HepG2 (cell line): ENCODE measurements at regions not wholly inside any gene's neighbourhood (a gene's known extent, or its start where the extent isn't known, plus 50 kb on each side); places are given as distances from the start of the nearest gene placed in this dataset.

Experiments used
- ATAC-seq: fragments of 200-7000 bp; cut with Tn5 transposase; 3 replicates; pipeline ENCODE4 v1.9.1; 2020; ENCODE audit warnings: mild to moderate bottlenecking, moderate library complexity
- BruUV-seq: library from RNA; stranded (reverse); fragments of 400-500 nt; replicated peaks from 2 replicates; lab custom pipeline; 2021; lab: Mats Ljungman, UMichigan
- CTCF ChIA-PET: fragments of 300-600 bp; formaldehyde crosslinking; extraction: SDS; loops from one replicate; lab custom pipeline; 2021; ENCODE audit warnings: low total read pairs, inconsistent platforms, low intra/inter-chr PET ratio; lab: Yijun Ruan, JAX
- POLR2A ChIA-PET: fragments of 350-600 bp; sonication (Branson Sonifier 250); formaldehyde crosslinking; loops from one replicate; lab custom pipeline; 2020; ENCODE audit warnings: antibody characterized with exemption, inconsistent platforms; lab: Yijun Ruan, JAX
- DNase-seq: peaks from one replicate; pipeline ENCODE4 v3.0.0-alpha.2; 2015; ENCODE audit warnings: low spot score
- FAIRE-seq: peaks from 3 replicates; lab custom pipeline; 2011; peaks lifted over from hg19 to GRCh38; lab: Jason Lieb, UNC
- H2AFZ ChIP-seq: one replicate; pipeline ENCODE4 v1.6.1; 2011; ENCODE audit warnings: low read length, inconsistent platforms
- H3K27ac ChIP-seq: fragments of 300-600 bp; 3 replicates; pipeline ENCODE4 v1.8.0; 2011; ENCODE audit warnings: mixed run types, mild to moderate bottlenecking, mixed read lengths, low read length, inconsistent platforms; ENCODE audit not compliant: insufficient read depth; ENCODE audit errors: extremely low read length
- H3K27me3 ChIP-seq, 2 experiments: fragments of 200-600 bp in 1 of 2; 2 replicates in 1 of 2; 3 replicates in 1 of 2; pipeline versions ENCODE4 v1.6.0 to v1.8.0; 2011; ENCODE audit warnings: low read length in 2 of 2, mild to moderate bottlenecking in 2 of 2, moderate library complexity in 2 of 2, inconsistent platforms in 1 of 2; ENCODE audit not compliant: insufficient read depth in 2 of 2, control insufficient read depth in 1 of 2
- H3K36me3 ChIP-seq, 2 experiments: fragments of 200-600 bp in 1 of 2; replicated peaks in 1 of 2; 2 replicates in 1 of 2; 3 replicates in 1 of 2; pipeline versions ENCODE4 v1.5.1 to v1.8.0; 2011; ENCODE audit warnings: low read length in 2 of 2, inconsistent platforms in 1 of 2; ENCODE audit not compliant: insufficient read depth in 2 of 2, control insufficient read depth in 1 of 2
- H3K4me1 ChIP-seq: 2 replicates; pipeline ENCODE4 v1.5.1; 2012; ENCODE audit warnings: low read length, inconsistent platforms; ENCODE audit not compliant: insufficient read depth
- H3K4me2 ChIP-seq: 2 replicates; pipeline ENCODE4 v1.6.0; 2011; ENCODE audit warnings: low read depth, low read length, inconsistent platforms
- H3K4me3 ChIP-seq, 3 experiments: fragments of 200-600 bp in 1 of 3; sonication (generic), shearing (Covaris generic) in 1 of 3; replicated peaks in 1 of 3; 2 replicates each; pipeline ENCODE4 v1.5.1; 2011 to 2016; ENCODE audit warnings: low read length in 3 of 3, inconsistent platforms in 2 of 3, low read depth in 2 of 3, mild to moderate bottlenecking in 2 of 3, control low read depth in 1 of 3, mixed read lengths in 1 of 3; ENCODE audit not compliant: insufficient read depth in 1 of 3
- H3K79me2 ChIP-seq: one replicate; pipeline ENCODE4 v1.6.1; 2011; ENCODE audit warnings: low read length, inconsistent platforms; ENCODE audit not compliant: insufficient read depth
- H3K9ac ChIP-seq: 2 replicates; pipeline ENCODE4 v1.6.0; 2011; ENCODE audit warnings: mild to moderate bottlenecking, low read depth, low read length, inconsistent platforms; ENCODE audit not compliant: insufficient read depth
- H3K9me3 ChIP-seq: 2 replicates; pipeline ENCODE4 v1.5.1; 2012; ENCODE audit warnings: mild to moderate bottlenecking, low read length
- H4K20me1 ChIP-seq: 2 replicates; pipeline ENCODE4 v1.6.0; 2011; ENCODE audit warnings: inconsistent platforms, mild to moderate bottlenecking, low read length, moderate library complexity; ENCODE audit not compliant: insufficient read depth
- ADNP ChIP-seq: sonication (generic); formaldehyde crosslinking; IDR thresholded peaks from 2 replicates; pipeline ENCODE4 v1.4.0; 2020; ENCODE audit warnings: missing genetic modification reagents
- AGO2 ChIP-seq: fragments of 200-400 bp; formaldehyde crosslinking; optimal IDR thresholded peaks from 2 replicates; pipeline ENCODE3; 2017; ENCODE audit warnings: mild to moderate bottlenecking, low read depth, low read length, moderate library complexity
- CBX1 ChIP-seq: IDR thresholded peaks from one replicate; pipeline ENCODE4 v1.6.1; 2016; ENCODE audit warnings: antibody characterized with exemption, low read depth
- GLI4 ChIP-seq: sonication (generic); formaldehyde crosslinking; IDR thresholded peaks from 2 replicates; pipeline ENCODE4 v1.5.1; 2020; ENCODE audit warnings: missing genetic modification reagents, mild to moderate bottlenecking, moderate library complexity, borderline replicate concordance
- HNF4A ChIP-seq: sonication (generic); formaldehyde crosslinking; IDR thresholded peaks from 2 replicates; pipeline ENCODE4 v1.4.0; 2020; ENCODE audit warnings: missing genetic modification reagents
- HNF4G ChIP-seq, 2 experiments: sonication (generic) in 1 of 2; formaldehyde crosslinking in 1 of 2; IDR thresholded peaks; 2 replicates each; pipeline versions ENCODE4 v1.4.0 to v1.6.1; 2011 to 2020; ENCODE audit warnings: borderline replicate concordance in 2 of 2, low read depth in 2 of 2, mild to moderate bottlenecking in 2 of 2, low read length in 1 of 2, missing genetic modification reagents in 1 of 2, moderate library complexity in 1 of 2
- HNRNPLL ChIP-seq: fragments of 200-400 bp; formaldehyde crosslinking; IDR thresholded peaks from 2 replicates; pipeline ENCODE4 v1.6.1; 2017; ENCODE audit warnings: mild to moderate bottlenecking, low read depth, low read length; ENCODE audit not compliant: poor library complexity, severe bottlenecking
- HOXA7 ChIP-seq: sonication (generic); formaldehyde crosslinking; IDR thresholded peaks from 2 replicates; pipeline ENCODE4 v1.8.1; 2022; ENCODE audit warnings: mild to moderate bottlenecking, missing genetic modification reagents, moderate library complexity
- PAWR ChIP-seq: sonication (generic); formaldehyde crosslinking; IDR thresholded peaks from 2 replicates; pipeline ENCODE4 v1.4.0; 2020; ENCODE audit warnings: missing genetic modification reagents, mild to moderate bottlenecking, borderline replicate concordance
- RBM22 ChIP-seq: fragments of 200-400 bp; formaldehyde crosslinking; optimal IDR thresholded peaks from 2 replicates; pipeline ENCODE3; 2017; ENCODE audit warnings: mild to moderate bottlenecking, low read length, moderate library complexity
- SMC3 ChIP-seq: IDR thresholded peaks from 2 replicates; pipeline ENCODE4 v1.6.1; 2011; ENCODE audit warnings: low read length, improper control_type of control experiment
- ZNF441 ChIP-seq: sonication (generic); formaldehyde crosslinking; IDR thresholded peaks from 2 replicates; pipeline ENCODE4 v1.7.0; 2021; ENCODE audit warnings: missing genetic modification reagents, borderline replicate concordance
- ZNF709 ChIP-seq: sonication (generic); formaldehyde crosslinking; IDR thresholded peaks from 2 replicates; pipeline ENCODE4 v1.5.0; 2020; ENCODE audit warnings: mild to moderate bottlenecking, missing genetic modification reagents
- WGBS: methylation state at CpG from one replicate; pipeline ENCODE4 v1.1.6; 2017; ENCODE audit warnings: low lambda C conversion rate; 5-methylcytosine and 5-hydroxymethylcytosine counted together
- in situ Hi-C: cut with HindIII; loops from 2 replicates; pipeline ENCODE4 v1.10.0; 2017; ENCODE audit warnings: low pct_unique_long_range_greater_than_20kb; ENCODE audit not compliant: extremely low pct_ligation_motif_present
- intact Hi-C: fragments of 100-400 bp; cut with micrococcal nuclease; formaldehyde crosslinking; loops from one replicate; pipeline ENCODE4 v1.10.0; 2022; ENCODE audit not compliant: unreplicated experiment
- TF ChIP-seq, protein P1 (sequence below): sonication (generic); formaldehyde crosslinking; IDR thresholded peaks from 2 replicates; pipeline ENCODE4 v1.4.0; 2020; ENCODE audit warnings: missing genetic modification reagents, borderline replicate concordance
- TF ChIP-seq, protein P2 (sequence below): sonication (generic); formaldehyde crosslinking; IDR thresholded peaks from 2 replicates; pipeline ENCODE4 v1.4.0; 2020; ENCODE audit warnings: missing genetic modification reagents, mild to moderate bottlenecking, borderline replicate concordance
- TF ChIP-seq, protein P3 (sequence below): sonication (generic); formaldehyde crosslinking; IDR thresholded peaks from 2 replicates; pipeline ENCODE4 v1.8.0; 2022; ENCODE audit warnings: mild to moderate bottlenecking, missing genetic modification reagents; ENCODE audit not compliant: insufficient replicate concordance
- TF ChIP-seq, protein P4 (sequence below): sonication (generic); formaldehyde crosslinking; IDR thresholded peaks from 2 replicates; pipeline ENCODE4 v1.8.0; 2023; ENCODE audit warnings: mild to moderate bottlenecking, missing genetic modification reagents

DNA sequence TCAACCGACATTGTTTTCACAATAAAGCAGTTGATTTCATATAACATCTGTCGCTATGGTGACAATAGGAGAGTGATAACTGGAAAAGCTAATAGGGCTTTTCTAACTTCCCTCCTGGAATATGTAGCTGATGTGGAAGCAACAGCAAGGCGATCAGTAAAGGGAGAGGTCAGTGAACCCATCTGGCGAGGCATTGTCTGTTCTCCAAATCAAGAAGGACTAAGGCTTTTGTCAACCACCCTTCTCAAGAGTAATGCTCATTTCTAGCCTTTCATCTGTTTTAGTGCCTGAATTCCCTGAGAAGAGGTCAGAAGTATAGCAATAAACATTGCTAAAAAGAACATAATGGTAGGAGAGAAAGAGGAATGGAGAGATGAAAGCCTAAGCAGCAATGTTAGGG, 201.3 kb downstream of the AKAP7 start:
- no peak for ATAC-seq
- no peaks in the 10 kb centered on the region for H3K4me1 ChIP-seq
- H3K4me3 ChIP-seq, result no peak overlapping the region
- 61% methylated on average over 4 of the region's 4 CpGs for WGBS
- H3K9me3 ChIP-seq, result no peaks in the 10 kb centered on the region
- BruUV-seq, result no TSS peak
- no peaks in the 10 kb centered on the region for H3K36me3 ChIP-seq
- intact Hi-C loops, result no loop called here
- in situ Hi-C loops, result no loop called here
- CTCF ChIA-PET, result no interaction called here
- no peak overlapping the region for H3K9ac ChIP-seq
- H4K20me1 ChIP-seq, result no peaks in the 10 kb centered on the region
- POLR2A ChIA-PET, result no interaction called here
- no peaks in the 10 kb centered on the region for H3K27me3 ChIP-seq
- no peak overlapping the region for H2AFZ ChIP-seq
- no peak for TF ChIP-seq ZNF441 (CRISPR knock-in tag)
- no peak for TF ChIP-seq HNF4A (CRISPR knock-in tag)
- TF ChIP-seq SMC3, result no peak
- TF ChIP-seq, protein P1, sequence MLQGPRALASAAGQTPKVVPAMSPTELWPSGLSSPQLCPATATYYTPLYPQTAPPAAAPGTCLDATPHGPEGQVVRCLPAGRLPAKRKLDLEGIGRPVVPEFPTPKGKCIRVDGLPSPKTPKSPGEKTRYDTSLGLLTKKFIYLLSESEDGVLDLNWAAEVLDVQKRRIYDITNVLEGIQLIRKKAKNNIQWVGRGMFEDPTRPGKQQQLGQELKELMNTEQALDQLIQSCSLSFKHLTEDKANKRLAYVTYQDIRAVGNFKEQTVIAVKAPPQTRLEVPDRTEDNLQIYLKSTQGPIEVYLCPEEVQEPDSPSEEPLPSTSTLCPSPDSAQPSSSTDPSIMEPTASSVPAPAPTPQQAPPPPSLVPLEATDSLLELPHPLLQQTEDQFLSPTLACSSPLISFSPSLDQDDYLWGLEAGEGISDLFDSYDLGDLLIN (CRISPR knock-in tag), result no peak
- TF ChIP-seq HNF4G (IDR thresholded peaks at IDR 0.05; ENCODE audit: borderline replicate concordance, low read depth, low read length), result no peak
- TF ChIP-seq HNF4G (CRISPR knock-in tag; IDR thresholded peaks at IDR 0.05; ENCODE audit: borderline replicate concordance, low read depth), result no peak
- no peak for TF ChIP-seq PAWR
- TF ChIP-seq, protein P2, sequence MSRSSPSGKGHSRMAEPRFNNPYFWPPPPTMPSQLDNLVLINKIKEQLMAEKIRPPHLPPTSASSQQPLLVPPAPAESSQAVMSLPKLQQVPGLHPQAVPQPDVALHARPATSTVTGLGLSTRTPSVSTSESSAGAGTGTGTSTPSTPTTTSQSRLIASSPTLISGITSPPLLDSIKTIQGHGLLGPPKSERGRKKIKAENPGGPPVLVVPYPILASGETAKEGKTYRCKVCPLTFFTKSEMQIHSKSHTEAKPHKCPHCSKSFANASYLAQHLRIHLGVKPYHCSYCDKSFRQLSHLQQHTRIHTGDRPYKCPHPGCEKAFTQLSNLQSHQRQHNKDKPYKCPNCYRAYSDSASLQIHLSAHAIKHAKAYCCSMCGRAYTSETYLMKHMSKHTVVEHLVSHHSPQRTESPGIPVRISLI (CRISPR knock-in tag), result no peak
- TF ChIP-seq ADNP, result no peak
- TF ChIP-seq HOXA7 (CRISPR knock-in tag), result no peak
- no peak for TF ChIP-seq RBM22
- TF ChIP-seq CBX1, result no peak
- no peak for TF ChIP-seq ZNF709 (CRISPR knock-in tag)
- no peak for TF ChIP-seq AGO2
- TF ChIP-seq, protein P3, sequence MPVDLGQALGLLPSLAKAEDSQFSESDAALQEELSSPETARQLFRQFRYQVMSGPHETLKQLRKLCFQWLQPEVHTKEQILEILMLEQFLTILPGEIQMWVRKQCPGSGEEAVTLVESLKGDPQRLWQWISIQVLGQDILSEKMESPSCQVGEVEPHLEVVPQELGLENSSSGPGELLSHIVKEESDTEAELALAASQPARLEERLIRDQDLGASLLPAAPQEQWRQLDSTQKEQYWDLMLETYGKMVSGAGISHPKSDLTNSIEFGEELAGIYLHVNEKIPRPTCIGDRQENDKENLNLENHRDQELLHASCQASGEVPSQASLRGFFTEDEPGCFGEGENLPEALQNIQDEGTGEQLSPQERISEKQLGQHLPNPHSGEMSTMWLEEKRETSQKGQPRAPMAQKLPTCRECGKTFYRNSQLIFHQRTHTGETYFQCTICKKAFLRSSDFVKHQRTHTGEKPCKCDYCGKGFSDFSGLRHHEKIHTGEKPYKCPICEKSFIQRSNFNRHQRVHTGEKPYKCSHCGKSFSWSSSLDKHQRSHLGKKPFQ (CRISPR knock-in tag), result no peak
- TF ChIP-seq, protein P4, sequence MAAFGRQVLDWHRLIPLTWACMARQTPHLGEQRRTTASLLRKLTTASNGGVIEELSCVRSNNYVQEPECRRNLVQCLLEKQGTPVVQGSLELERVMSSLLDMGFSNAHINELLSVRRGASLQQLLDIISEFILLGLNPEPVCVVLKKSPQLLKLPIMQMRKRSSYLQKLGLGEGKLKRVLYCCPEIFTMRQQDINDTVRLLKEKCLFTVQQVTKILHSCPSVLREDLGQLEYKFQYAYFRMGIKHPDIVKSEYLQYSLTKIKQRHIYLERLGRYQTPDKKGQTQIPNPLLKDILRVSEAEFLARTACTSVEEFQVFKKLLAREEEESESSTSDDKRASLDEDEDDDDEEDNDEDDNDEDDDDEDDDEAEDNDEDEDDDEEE, result no peak
- no peak for TF ChIP-seq GLI4
- TF ChIP-seq HNRNPLL, result no peak
- TF ChIP-seq, all 625 proteins: peak for 0
- no peak for FAIRE-seq
- no peaks in the 10 kb centered on the region for H3K79me2 ChIP-seq
- H3K27ac ChIP-seq, result no peak overlapping the region
- no peak overlapping the region for H3K4me2 ChIP-seq
- no peak for DNase-seq
